Fibroblast of lung (primary cell): ENCODE measurements at regions not wholly inside any gene's neighbourhood (a gene's known extent, or its start where the extent isn't known, plus 50 kb on each side); places are given as distances from the start of the nearest gene placed in this dataset.

Experiments
- DNase-seq, 2 donors: peaks; one replicate each; pipeline versions ENCODE4 v3.0.0 to v3.0.0-alpha.2; 2010; ENCODE audit warnings: low read depth in 2 of 2
- H2AFZ ChIP-seq: 2 replicates; pipeline ENCODE4 v1.5.1; 2012; ENCODE audit warnings: low read length, control low read depth, inconsistent platforms
- H3K27ac ChIP-seq: 2 replicates; pipeline ENCODE4 v1.5.1; 2011; ENCODE audit warnings: low read length, control low read depth; ENCODE audit not compliant: insufficient read depth
- H3K27me3 ChIP-seq: 2 replicates; pipeline ENCODE4 v1.5.1; 2011; ENCODE audit warnings: mild to moderate bottlenecking, low read length; ENCODE audit not compliant: control insufficient read depth, insufficient read depth
- H3K36me3 ChIP-seq: 2 replicates; pipeline ENCODE4 v1.5.1; 2011; ENCODE audit warnings: low read length; ENCODE audit not compliant: control insufficient read depth, insufficient read depth
- H3K4me1 ChIP-seq: 2 replicates; pipeline ENCODE4 v1.5.1; 2011; ENCODE audit warnings: low read length; ENCODE audit not compliant: control insufficient read depth, insufficient read depth; ENCODE audit errors: extremely low read depth
- H3K4me2 ChIP-seq: 2 replicates; pipeline ENCODE4 v1.5.1; 2011; ENCODE audit warnings: low read length, control low read depth; ENCODE audit not compliant: insufficient read depth; ENCODE audit errors: extremely low read depth
- H3K4me3 ChIP-seq, 4 experiments: fragments of 200-600 bp in 1 of 4; sonication (generic) in 1 of 4; replicated peaks in 1 of 4; 2 replicates each; pipeline ENCODE4 v1.5.1; 2011 to 2016; ENCODE audit warnings: low read length in 4 of 4, low read depth in 3 of 4, mild to moderate bottlenecking in 3 of 4, control low read depth in 2 of 4, inconsistent platforms in 1 of 4, mixed read lengths in 1 of 4; ENCODE audit not compliant: insufficient read depth in 1 of 4; ENCODE audit errors: control extremely low read depth in 1 of 4
- H3K79me2 ChIP-seq: 2 replicates; pipeline ENCODE4 v1.5.1; 2012; ENCODE audit warnings: mild to moderate bottlenecking, low read length, inconsistent platforms; ENCODE audit not compliant: control insufficient read depth, insufficient read depth
- H3K9ac ChIP-seq: 2 replicates; pipeline ENCODE4 v1.5.1; 2011; ENCODE audit warnings: mild to moderate bottlenecking, low read length, control low read depth; ENCODE audit not compliant: insufficient read depth
- H3K9me3 ChIP-seq: 2 replicates; pipeline ENCODE4 v1.5.1; 2012; ENCODE audit warnings: low read depth, low read length; ENCODE audit not compliant: control insufficient read depth, insufficient read depth
- H4K20me1 ChIP-seq: 2 replicates; pipeline ENCODE4 v1.5.1; 2011; ENCODE audit warnings: low read length; ENCODE audit not compliant: control insufficient read depth, insufficient read depth; ENCODE audit errors: extremely low read depth
- EZH2 ChIP-seq: IDR thresholded peaks from 2 replicates; pipeline ENCODE4 v1.5.1; 2012; ENCODE audit warnings: low read length, control low read depth, mild to moderate bottlenecking; ENCODE audit errors: missing control alignments
- TF ChIP-seq, protein P1 (sequence below), 2 donors: IDR thresholded peaks in 1 of 2; conservative IDR thresholded peaks in 1 of 2; 1 replicate in 1 of 2; 2 replicates in 1 of 2; pipeline ENCODE4 v1.5.1; 2011 to 2012; ENCODE audit warnings: low read length in 2 of 2, control low read depth in 1 of 2, inconsistent platforms in 1 of 2, low read depth in 1 of 2, mild to moderate bottlenecking in 1 of 2

DNA sequence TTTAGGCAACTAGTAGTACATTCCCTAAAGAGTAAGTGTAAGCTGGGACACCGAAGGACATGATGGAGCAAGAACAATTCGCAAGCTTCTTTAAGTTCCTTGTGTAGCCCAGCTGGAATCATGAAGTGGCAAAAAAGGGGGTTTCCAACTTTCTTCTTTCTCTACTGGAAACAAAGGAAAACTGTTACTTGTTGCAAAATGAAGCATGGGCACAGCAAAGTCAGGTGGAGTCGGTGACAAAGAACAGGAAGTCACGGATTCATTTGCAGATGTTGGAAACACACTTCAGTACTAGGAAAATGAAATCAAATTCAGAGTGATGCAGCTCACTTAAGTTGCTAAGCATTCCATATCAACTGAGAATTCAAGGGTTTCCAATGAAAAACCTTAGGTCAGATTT, 706.9 kb upstream of the STXBP6 start:
- H2AFZ ChIP-seq = no peak overlapping the region
- no peaks in the 10 kb centered on the region for H3K79me2 ChIP-seq
- H3K27ac ChIP-seq = no peak overlapping the region
- H3K4me3 ChIP-seq = no peak overlapping the region
- H3K4me1 ChIP-seq = no peaks in the 10 kb centered on the region
- no peak for DNase-seq
- H3K4me2 ChIP-seq = no peak overlapping the region
- no peak overlapping the region for H3K9ac ChIP-seq
- H3K27me3 ChIP-seq = no peaks in the 10 kb centered on the region
- H3K36me3 ChIP-seq = no peaks in the 10 kb centered on the region
- no peaks in the 10 kb centered on the region for H4K20me1 ChIP-seq
- no peak for TF ChIP-seq EZH2
- TF ChIP-seq, protein P1, sequence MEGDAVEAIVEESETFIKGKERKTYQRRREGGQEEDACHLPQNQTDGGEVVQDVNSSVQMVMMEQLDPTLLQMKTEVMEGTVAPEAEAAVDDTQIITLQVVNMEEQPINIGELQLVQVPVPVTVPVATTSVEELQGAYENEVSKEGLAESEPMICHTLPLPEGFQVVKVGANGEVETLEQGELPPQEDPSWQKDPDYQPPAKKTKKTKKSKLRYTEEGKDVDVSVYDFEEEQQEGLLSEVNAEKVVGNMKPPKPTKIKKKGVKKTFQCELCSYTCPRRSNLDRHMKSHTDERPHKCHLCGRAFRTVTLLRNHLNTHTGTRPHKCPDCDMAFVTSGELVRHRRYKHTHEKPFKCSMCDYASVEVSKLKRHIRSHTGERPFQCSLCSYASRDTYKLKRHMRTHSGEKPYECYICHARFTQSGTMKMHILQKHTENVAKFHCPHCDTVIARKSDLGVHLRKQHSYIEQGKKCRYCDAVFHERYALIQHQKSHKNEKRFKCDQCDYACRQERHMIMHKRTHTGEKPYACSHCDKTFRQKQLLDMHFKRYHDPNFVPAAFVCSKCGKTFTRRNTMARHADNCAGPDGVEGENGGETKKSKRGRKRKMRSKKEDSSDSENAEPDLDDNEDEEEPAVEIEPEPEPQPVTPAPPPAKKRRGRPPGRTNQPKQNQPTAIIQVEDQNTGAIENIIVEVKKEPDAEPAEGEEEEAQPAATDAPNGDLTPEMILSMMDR (conservative IDR thresholded peaks at IDR 0.05 in 1 of 2, IDR thresholded peaks at IDR 0.05 in 1 of 2; ENCODE audit: low read depth in 1 of 2, low read length in 2 of 2) = no peak
- no peaks in the 10 kb centered on the region for H3K9me3 ChIP-seq

DNA sequence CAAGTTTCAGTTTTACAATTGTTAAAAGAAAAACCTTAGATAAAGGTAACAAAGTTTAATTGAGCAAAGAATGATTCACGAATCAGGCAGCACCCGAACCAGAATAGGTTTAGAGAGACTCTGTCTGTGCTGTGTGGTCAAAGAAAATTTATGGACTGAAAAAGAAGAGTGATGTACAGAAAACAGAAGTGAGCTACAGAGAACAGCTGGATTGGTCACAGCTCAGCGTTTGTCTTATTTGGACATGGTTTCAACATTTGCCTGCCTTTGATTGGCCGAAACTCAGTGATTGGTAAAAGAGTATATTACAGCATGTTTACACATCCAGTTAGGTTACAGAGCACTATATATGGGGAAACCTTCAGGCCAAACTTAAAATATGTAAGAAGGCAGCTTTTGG, 703.2 kb upstream of the STXBP6 start:
- Histone ChIP-seq H3K9me3 (no peaks in the 10 kb centered on the region), H4K20me1 (no peaks in the 10 kb centered on the region), H3K27me3 (no peaks in the 10 kb centered on the region), H2AFZ (no peak overlapping the region), H3K27ac (no peak overlapping the region), H3K79me2 (no peaks in the 10 kb centered on the region), H3K4me3 (no peak overlapping the region), H3K4me1 (no peaks in the 10 kb centered on the region), H3K36me3 (no peaks in the 10 kb centered on the region), H3K9ac (no peak overlapping the region), H3K4me2 (no peak overlapping the region)
- no peak for TF ChIP-seq EZH2
- TF ChIP-seq, protein P1 (conservative IDR thresholded peaks at IDR 0.05 in 1 of 2, IDR thresholded peaks at IDR 0.05 in 1 of 2; ENCODE audit: low read depth in 1 of 2, low read length in 2 of 2) = no peak
- DNase-seq = no peak

DNA sequence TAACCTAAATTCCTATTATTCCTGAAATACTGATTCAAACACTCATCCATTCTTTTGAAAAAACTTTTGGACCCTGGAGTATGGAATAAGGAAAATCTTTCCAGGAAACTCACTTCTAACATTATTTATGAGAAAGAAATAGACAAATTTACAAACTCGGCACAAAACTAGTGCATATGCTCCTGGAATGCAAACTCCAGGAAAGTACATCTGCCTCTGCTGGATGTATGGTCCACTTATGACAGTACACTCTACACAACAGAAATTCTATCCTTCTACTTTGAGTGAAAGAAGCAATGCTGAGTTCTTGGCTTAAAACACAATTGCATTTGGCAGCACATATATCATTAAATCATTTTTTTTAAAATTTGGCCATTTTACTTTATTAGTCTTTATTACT, 700.5 kb upstream of the STXBP6 start:
- Histone ChIP-seq H3K4me1 (no peaks in the 10 kb centered on the region), H3K79me2 (no peaks in the 10 kb centered on the region), H3K9ac (no peak overlapping the region), H3K36me3 (no peaks in the 10 kb centered on the region), H4K20me1 (no peaks in the 10 kb centered on the region), H3K27me3 (no peaks in the 10 kb centered on the region), H3K9me3 (no peaks in the 10 kb centered on the region), H3K27ac (no peak overlapping the region), H3K4me2 (no peak overlapping the region), H3K4me3 (no peak overlapping the region), H2AFZ (no peak overlapping the region)
- no peak for DNase-seq
- TF ChIP-seq EZH2 = no peak
- TF ChIP-seq, protein P1 (conservative IDR thresholded peaks at IDR 0.05 in 1 of 2, IDR thresholded peaks at IDR 0.05 in 1 of 2; ENCODE audit: low read depth in 1 of 2, low read length in 2 of 2) = no peak
